Kidney tubule cell (primary cell): ENCODE measurements at regions not wholly inside any gene's neighbourhood (a gene's known extent, or its start where the extent isn't known, plus 50 kb on each side); places are given as distances from the start of the nearest gene placed in this dataset.

Experiments used
- DNase-seq: peaks from one replicate; pipeline ENCODE4 v3.0.0-alpha.2; 2018; ENCODE audit warnings: low spot score

DNA sequence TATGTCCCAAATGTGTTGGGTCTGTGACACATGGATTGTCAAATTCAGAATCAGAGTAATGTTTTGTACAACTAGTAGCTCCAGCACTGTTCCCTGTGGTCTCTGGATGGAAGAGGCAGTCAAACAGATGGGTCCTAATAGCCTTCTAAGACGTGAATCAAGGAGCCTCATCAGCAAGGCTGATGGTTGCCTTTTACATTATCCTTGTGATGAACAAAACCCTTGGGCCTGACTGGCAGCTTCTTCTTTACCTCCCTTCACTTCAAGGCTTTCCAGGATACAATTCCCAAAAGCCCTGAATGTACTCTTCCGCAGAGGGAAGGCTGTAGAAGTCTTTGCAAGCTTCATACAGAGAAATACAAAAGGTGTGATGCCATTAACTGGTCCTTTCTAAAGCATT lies 633.3 kb downstream of the USP25 start:
- DNase-seq = no peak

DNA sequence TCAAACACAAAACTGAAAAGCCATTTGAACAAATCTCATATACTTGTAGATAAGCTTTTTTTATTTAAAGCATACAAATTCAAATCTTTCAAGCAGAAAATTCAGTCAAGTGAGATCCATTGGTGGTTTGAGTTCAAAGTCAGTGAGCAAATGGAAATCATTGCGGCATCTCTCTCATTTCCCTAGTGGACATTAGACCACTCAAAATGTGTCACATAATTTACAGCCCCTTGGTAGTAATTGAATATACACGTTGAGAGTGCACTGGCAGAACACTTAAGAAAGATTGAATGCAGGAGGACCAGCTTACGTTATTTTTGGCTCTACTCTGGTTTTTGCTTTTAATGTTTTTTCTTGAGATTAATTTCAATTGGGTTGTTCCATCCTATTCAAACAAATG lies 633.7 kb downstream of the USP25 start:
- DNase-seq = no peak

DNA sequence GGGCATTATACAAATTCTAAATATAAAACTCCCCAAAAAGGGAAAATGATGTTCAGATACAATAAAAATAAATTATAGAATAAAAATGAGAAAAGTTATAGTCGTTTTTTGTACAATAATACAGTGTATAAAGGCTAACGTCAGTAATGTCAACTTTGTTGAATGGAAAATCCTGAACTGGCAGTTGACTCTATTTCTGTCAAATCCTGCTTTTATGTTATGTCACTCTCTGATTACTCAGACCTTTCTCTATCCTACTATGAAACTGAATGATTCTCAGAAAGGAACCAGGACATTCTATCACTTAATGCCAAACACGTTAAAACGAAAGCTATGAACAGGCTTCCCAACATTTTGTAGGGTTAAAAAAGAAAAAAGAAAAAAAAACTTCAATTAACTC lies 636.4 kb downstream of the USP25 start:
- no peak for DNase-seq

DNA sequence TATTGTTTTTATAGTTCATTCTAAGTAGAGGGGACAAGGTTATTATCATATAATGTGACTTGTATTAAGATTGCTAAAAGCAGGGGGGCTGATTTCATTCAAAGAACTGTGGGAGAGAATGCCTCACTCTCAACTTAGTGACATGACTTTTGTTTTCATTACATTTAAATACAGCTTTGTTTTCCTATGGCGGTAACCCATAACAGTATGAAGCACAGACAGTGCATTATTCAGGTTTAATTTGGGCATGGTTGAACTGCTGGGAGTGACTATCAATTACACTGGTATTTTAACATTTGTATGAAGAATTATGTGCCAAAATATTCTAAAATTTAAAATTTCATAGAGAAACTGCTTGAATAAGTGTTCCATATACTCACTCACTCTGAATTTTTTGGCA lies 637.3 kb downstream of the USP25 start:
- DNase-seq = no peak

DNA sequence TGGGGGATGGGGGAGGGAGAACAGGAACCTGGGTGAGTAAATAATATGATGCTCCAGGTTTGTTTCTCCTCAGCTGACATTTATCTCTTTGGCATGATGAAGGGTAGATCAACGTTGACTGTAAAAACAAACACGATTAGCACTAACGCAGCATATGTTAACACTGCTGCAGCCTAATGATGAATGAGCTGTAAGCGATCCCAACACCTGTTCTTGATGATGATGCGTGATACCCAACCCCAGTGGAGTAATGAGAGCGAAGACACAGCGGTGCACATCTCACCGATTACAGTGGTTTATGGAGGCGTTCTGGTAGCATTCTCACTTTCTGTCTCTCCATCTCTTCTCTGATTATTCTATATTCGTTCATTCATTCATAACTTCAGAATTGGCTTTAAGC lies 640.4 kb downstream of the USP25 start:
- DNase-seq = no peak

DNA sequence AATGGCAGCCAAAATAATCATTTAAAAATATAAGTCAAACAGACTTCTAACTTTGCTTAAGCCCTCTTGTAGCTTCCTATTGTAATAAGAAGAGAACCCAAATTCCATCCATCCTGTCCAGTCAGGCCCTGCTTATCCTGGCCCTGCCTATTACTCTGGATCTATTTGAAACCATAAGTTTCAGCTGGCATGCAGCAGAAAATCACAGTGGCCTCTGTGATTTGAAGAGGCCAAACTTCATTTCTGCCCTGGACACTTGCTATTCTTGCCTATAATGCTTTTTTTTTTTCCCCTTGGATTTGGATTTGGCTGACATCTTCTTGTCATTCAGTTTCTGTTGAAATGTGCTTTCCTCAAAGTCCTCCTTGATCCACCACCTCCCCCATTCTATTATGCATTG lies 642.8 kb downstream of the USP25 start:
- DNase-seq = no peak

DNA sequence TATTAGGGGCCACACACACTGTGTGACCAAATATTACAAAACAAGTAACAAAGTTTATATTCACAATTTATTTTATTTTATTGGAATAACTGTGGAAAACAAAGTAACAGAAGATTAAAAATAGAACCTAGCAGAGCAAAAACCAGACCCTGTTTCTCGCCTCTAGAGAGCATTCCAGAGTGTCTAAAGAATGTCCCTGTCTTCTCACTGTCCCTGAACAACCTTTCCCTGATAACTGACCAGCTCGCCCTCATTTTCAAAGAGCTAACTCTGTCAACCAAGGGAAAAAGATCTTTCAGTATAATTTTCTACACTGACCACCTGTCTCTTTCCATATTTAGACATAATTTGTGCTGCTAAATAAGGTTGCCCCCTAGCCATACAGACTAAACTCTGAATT lies 646.9 kb downstream of the USP25 start:
- DNase-seq = no peak

DNA sequence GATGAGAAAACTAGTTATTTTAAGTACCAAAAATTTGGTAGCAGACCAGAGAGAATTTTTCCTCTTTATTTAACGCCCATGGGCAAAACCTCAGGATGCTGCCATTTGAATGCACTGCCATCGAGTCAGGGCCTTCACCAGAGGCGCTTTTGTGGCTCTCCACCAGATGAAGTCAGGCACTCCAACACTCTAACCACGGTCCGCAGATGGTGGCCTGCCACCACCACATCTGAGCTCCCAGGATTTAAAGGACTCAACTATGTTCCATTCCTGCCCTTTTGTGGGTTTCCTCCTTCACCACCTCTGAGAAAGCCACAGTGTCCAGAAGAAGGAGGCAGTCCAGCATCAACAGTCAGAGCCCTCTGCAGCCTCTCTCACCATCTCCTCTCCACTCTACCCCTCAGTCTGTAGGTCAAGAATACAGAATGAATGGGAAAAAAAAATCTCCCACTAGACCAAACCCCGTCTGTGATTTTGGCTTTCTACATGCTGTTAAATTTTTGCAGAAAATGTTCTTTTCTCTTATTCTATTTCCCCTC lies 647.4 kb downstream of the USP25 start:
- DNase-seq = no peak

DNA sequence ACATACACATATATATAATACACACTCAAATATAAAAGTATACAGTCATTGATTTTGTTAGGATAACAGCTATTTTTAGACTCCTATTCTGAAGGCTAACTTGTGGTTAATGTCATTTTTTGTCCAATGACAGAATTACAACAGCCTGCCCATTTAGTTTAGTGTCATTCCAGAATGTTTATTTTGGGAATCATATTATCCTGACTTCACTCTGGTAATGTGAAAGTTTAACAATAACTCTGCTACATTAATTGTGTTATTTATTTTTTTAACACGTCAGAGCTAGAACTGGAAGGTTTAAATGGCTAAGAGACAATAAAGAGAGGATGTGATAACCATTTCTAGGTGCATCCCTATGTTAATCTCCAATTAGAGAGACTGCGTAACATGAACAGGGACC lies 648.1 kb downstream of the USP25 start:
- DNase-seq = no peak

DNA sequence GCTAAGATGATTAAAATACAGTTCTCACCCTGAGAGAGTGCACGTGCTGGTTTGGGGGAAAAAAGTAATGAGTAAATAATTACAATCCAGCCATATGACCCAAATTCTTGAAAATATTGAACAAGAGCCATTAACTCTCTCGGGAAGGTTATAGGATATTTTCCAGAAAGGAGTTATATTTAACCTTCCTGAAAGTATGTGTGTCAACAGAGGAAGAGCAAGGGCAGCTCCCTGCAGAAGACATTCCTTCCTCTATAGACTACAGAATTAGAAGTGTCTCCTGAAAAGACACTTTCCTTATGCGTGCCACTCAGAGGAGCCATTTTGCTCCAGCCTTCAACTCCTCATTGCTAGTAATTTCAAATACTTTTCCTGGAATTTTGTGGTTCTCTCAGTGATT lies 648.7 kb downstream of the USP25 start:
- DNase-seq = no peak

DNA sequence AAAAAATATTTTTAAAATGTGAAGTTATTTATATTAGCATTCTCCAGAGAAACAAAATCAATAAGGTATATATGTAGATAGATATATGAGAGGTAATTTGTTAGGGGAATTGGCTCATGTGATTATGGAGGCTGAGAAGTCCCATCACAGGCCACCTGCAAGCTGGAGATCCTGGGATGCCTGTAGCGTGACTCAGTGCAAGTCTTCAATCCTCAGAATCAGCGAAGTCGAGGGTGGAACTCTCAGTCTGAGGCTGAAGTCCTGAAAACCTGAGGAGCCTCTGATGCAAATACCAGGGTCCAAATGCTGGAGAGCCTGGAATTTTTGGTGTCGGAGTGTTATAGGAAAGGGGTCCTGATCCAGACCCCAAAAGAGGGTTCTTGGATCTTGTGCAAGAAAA lies 658.5 kb downstream of the USP25 start:
- DNase-seq = peak; percentile 37

DNA sequence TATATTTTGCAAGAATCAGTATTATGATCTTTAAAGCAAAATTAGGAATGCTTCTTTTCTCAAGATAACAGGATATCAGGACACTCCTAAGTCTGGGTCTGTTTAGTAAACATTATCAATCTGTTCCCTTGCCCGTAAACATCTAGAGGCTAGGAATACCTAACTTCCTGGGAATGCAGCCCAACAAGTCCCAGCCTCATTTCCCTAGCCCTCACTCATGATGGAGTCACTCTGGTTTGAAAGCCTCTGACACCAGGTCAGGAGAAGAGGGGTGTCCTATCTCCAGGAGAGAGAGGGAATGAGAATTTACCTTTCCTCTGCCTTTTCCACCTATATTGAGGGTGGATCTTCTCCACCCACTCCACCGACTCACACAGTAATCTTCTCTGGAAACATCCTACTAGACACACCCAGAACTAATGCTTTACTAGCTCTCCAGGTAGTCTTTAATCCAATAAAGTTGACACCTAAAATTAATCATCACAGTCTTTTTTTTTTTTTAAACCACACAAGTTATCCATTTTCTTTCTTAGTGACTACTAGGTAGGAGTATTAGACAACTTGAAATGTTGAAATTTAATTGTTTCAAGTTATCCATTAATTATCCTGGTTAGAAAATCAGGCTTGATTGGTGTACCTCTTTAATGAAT lies 659.3 kb downstream of the USP25 start:
- DNase-seq = peak; percentile 56

DNA sequence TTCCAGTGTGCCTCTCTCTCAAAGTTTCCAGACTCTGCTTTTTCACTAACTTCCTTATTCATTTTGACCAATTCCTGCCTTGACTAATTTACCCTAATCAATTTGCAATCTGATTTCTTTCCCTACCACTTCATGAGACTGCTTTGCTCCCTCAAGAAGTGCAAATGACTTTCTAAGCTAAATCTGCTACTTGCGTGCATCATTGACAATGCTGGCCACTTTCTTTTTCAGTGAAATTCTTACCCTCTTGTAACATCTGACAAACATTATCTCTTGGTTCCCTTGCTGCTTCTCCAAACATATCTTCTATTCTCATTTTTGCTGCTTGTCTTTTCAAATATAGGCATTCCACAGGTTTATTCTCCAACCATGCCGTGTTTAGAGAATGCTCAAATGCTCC lies 659.9 kb downstream of the USP25 start:
- DNase-seq = peak; percentile 5

DNA sequence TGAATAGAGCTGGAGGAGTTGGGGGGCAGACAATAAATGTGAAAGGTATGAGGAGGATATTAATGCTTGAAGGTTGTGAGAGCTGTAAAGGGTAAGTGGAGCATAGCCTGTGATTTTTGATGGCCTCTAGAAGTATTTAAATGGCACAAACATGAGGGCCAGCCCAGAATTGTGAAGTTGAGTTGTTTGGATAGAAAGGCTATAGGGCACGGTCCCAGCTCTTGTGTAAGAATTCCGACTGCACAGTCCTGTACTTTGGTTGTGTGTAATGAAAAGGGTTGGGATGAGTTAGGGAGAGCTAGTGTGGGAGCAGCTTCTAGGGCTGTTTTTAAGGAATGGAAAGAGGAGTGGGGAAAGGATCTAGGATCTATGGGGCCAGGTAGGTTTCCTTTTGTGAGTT lies 665.5 kb downstream of the USP25 start:
- no peak for DNase-seq

DNA sequence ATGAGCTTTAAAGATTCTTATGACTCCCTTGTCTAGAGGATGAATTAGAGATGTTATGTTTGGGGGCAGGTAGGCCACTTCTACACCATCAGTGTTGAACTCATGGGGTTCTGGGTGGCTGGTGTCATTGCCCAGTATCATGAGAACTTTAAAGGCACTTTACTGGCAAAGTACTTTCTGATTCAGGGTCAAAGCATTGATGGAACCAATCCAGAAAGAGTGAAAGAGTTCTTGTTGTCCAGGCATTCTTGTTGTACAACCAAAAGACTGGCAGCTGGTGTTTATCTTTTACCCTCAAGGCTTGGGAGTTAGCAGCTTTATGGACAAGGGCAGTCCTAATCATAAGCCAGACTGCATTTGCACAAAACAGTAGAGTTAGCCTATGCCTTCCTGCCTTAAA lies 673.0 kb downstream of the USP25 start:
- DNase-seq = no peak

DNA sequence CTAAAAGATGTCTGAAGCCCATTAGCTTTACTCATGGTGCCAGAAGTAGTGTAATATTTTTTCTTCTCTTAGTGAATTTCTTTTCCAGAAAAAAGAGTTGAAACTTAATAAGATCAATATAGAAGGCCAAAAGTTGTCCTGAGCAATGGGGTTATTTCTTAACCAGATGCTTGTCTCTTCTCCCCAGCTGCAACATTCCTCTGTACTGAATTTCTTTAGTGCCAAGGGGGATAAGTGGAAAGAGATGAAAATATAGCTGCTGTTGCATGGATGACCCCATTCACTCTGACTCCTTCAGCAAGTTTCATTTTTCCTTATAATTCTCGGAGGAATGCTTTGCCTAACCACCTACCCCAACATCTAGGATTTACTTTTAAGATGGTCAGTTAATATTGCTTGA lies 675.0 kb downstream of the USP25 start:
- DNase-seq = no peak

DNA sequence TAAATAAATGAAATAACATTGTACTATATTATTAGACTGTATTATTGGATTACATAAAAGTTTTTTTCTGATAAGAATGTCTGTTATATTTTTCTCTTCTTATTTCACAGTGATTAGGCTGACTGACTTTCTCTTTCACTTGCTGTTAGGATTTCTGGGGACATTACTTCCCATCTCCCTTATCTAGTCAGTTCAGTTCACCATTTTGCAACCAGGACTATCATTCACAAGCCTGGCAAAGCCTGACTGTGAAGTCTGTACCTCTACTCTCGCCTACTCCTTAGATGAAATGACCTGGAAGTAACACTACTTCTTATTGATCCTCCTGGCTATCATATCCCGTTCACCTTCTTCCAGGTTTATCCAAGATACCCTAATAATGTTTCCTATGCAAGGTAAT lies 676.6 kb downstream of the USP25 start:
- no peak for DNase-seq

DNA sequence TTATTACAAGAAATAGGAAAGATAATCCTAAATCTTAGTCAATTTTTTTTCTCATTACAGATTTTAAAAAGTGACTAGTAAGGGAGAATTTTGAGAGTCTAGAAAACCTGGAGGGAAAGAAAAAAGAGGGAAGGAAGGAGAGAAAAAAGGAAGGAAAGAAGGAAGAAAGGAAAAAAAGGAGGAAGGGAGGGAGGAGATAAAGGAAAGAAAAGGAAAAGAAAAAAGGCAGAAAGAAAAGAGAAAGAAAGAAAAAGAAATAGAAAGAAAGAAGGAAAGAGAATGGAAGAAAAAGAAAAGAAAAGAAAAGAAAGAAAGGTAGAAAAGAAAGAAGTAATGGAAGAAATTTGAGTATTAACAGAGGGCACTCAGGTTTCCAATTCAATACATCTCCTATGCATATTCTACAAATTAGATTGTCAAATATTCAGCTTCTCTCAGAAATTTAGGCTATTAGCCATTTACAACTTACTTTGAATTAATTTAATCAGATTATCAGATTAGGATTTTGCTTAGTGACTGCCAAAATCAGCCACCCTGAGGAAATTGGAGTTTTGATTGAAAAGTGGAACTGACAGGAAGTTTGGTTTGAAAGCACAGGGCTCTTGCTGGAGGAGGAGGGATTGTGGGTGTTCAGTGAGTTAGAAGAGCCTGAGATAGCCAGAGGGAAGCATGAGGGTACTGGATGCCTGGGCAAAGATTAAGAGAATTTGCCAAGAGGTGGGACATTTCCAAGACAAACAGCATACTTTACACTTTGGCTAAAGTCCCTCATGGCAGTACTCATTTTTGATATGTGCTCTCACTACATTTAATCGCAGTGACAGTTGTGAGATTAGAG lies 677.8 kb downstream of the USP25 start:
- no peak for DNase-seq

DNA sequence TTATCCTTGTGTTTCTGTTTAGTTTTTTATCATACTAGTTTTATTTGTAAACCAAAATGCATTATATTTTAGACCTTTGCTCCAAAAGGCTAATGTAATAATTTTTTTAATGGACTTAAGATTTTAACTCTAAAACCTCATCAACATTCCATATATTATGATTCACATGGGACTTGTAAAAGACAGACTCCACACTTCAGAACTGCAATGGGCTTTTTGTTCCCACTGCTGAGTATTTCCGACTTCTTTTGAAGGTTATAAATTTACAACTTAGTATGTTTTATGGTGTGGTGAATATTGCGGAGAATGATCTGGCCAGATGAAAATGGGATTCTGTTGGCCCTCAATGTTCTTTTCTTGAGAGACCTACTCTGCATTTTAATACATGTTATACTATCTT lies 678.5 kb downstream of the USP25 start:
- no peak for DNase-seq

DNA sequence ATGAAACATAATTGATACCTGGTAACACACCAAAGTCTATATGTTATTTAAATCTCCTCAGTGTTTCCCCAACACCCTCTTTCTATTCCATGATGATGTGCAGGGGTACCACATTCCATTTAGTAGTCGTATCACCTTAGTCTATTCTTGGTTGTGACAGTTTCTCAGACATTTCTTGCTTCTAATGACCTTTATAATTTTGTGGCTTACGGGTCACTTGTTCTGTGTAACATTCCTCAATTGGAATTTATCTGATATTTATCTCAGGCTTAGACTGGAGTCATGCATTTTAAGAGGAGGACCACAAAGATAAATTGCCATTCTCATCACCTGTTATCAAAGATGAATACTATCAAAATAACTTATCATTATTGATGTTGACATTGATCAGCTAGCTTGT lies 679.6 kb downstream of the USP25 start:
- no peak for DNase-seq

DNA sequence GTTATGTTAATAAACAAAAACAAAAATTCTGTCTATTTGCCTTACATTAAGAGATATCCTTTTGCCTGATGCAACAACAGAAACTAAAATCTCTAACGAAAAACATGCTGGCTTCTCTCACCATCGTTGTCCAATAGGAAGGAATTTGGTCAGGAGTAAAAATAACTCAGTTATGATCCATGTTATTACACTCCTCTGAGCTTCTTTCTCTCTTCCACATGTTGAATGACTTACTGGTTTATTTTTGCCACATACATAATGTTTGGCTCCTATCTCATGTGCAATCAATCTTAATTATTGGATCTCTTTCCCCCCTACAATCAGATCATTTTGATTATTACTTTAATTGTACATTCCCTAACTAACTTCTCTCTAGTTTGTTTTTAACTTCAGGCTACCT lies 688.4 kb downstream of the USP25 start:
- no peak for DNase-seq

DNA sequence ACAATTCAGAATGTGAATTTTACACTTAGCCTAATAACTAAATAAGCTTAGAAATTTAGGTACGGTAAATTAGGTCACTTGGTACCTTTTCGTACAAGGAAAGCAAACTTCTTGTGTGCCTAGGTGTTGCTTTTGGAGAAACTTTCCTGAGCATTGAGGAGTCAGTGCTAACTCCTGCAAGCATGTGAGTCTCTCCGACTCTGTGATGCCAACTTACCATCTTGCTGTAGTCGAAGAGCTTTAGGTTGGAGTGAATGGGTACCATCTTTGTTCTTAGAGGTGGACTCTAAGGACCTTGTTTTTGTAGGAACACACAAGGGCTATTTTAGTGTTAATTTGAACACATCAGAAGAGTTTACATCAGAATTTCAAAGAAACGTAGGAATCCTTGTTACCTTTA lies 688.9 kb downstream of the USP25 start:
- no peak for DNase-seq

DNA sequence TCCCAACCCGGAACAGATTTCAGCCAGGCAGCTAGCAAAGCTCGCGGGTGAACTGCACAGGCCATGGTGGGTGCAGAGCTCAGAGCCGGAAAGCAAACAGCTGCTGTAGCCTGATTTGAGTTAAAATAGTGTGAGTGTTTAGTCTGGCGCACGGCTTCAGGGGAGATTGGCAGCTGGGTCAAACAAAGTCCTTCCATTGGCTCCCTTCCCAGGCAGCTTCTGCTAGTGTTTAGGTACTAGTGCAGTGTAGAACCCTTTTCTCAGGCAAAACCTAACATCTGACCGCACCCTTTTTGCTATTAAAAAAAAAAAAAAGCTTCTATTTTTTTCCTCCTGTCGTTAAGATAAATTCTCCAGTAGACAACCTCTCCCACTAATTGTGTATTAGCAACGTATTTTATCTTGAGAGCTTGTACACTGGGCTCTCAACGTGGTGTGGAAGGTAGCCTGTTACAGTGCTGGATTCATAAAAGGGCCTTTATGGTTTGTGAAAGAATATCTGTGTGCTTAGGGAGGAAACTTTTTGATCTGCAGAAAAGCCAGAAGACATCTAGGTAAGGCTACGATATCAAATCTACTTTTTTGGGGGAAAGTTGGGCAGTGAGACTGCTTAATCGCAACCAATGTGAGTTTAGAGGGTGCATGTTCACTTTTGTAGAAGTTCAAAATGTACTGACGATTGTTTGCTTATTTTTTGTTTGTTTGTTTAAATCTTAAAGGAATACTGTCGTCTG lies 689.6 kb downstream of the USP25 start:
- DNase-seq = peak; percentile 61
